GM23338 (cell line): ENCODE measurements at regions not wholly inside any gene's neighbourhood (a gene's known extent, or its start where the extent isn't known, plus 50 kb on each side); places are given as distances from the start of the nearest gene placed in this dataset.

Source experiments
- ATAC-seq: fragments of 200-7000 bp; cut with Tn5 transposase; 3 replicates; pipeline ENCODE4 v1.9.1; 2020
- DNase-seq: peaks from one replicate; pipeline ENCODE4 v3.0.0-alpha.2; 2015; ENCODE audit warnings: low spot score
- H2AFZ ChIP-seq: fragments of 200-600 bp; sonication (generic); 2 replicates; pipeline ENCODE4 v1.8.0; 2016; ENCODE audit warnings: antibody characterized with exemption, mild to moderate bottlenecking, moderate library complexity
- H3F3A ChIP-seq: fragments of 200-600 bp; sonication (generic); replicated peaks from 2 replicates; pipeline ENCODE4 v1.8.0; 2017; ENCODE audit warnings: antibody characterized with exemption, mixed run types, low read depth
- H3K27ac ChIP-seq: fragments of 200-600 bp; sonication (generic); 2 replicates; pipeline ENCODE4 v1.6.1; 2016; ENCODE audit warnings: low read depth
- H3K27me3 ChIP-seq: fragments of 200-600 bp; sonication (generic); 2 replicates; pipeline ENCODE4 v1.8.0; 2016; ENCODE audit warnings: mild to moderate bottlenecking, mixed run types, moderate library complexity; ENCODE audit not compliant: insufficient read depth
- H3K36me3 ChIP-seq: fragments of 200-600 bp; sonication (generic); 2 replicates; pipeline ENCODE4 v1.8.0; 2016; ENCODE audit warnings: mild to moderate bottlenecking; ENCODE audit not compliant: insufficient read depth
- H3K4me1 ChIP-seq: fragments of 200-600 bp; sonication (generic); 2 replicates; pipeline ENCODE4 v1.8.0; 2016; ENCODE audit warnings: mild to moderate bottlenecking, moderate library complexity; ENCODE audit not compliant: insufficient read depth
- H3K4me2 ChIP-seq: fragments of 200-600 bp; sonication (generic); 2 replicates; pipeline ENCODE4 v1.7.1; 2017; ENCODE audit warnings: mixed run types
- H3K4me3 ChIP-seq: fragments of 200-600 bp; sonication (generic); 2 replicates; pipeline ENCODE4 v1.6.1; 2016; ENCODE audit warnings: mixed run types
- H3K79me2 ChIP-seq: fragments of 200-600 bp; sonication (generic); replicated peaks from 2 replicates; pipeline ENCODE4 v1.8.0; 2017; ENCODE audit warnings: mild to moderate bottlenecking; ENCODE audit not compliant: insufficient read depth
- H3K9me2 ChIP-seq: fragments of 200-600 bp; sonication (generic); 2 replicates; pipeline ENCODE4 v1.8.0; 2017; ENCODE audit not compliant: insufficient read depth
- H4K20me1 ChIP-seq: fragments of 200-600 bp; sonication (generic); replicated peaks from 2 replicates; pipeline ENCODE4 v1.8.0; 2017; ENCODE audit warnings: mild to moderate bottlenecking; ENCODE audit not compliant: insufficient read depth
- H3K27ac Mint-ChIP-seq: 2 replicates; pipeline ENCODE4 v1.8.0; 2020; ENCODE audit warnings: inconsistent platforms, mild to moderate bottlenecking, moderate library complexity, mixed read lengths
- H3K27me3 Mint-ChIP-seq: 3 replicates; pipeline ENCODE4 v1.8.0; 2022; ENCODE audit warnings: low read depth, mild to moderate bottlenecking, moderate library complexity, mixed read lengths, inconsistent platforms; ENCODE audit not compliant: insufficient read depth, poor library complexity
- H3K36me3 Mint-ChIP-seq: 3 replicates; pipeline ENCODE4 v1.8.0; 2021; ENCODE audit warnings: low read depth, mild to moderate bottlenecking, inconsistent platforms, moderate library complexity, mixed read lengths
- H3K4me1 Mint-ChIP-seq: 3 replicates; pipeline ENCODE4 v1.8.0; 2020; ENCODE audit warnings: mild to moderate bottlenecking, inconsistent platforms, mixed read lengths
- H3K4me3 Mint-ChIP-seq: 3 replicates; pipeline ENCODE4 v1.8.0; 2021; ENCODE audit warnings: moderate library complexity, mild to moderate bottlenecking, inconsistent platforms, mixed read lengths
- H3K9me3 Mint-ChIP-seq: 3 replicates; pipeline ENCODE4 v1.8.0; 2020; ENCODE audit warnings: moderate library complexity, mild to moderate bottlenecking, inconsistent platforms, mixed read lengths
- CREB1 ChIP-seq: fragments of 250-450 bp; sonication (Bioruptor Pico); IDR thresholded peaks from 2 replicates; pipeline ENCODE4 v1.5.0; 2020; ENCODE audit warnings: low read depth, mild to moderate bottlenecking, moderate library complexity
- EZH2 ChIP-seq: fragments of 200-600 bp; sonication (generic); IDR thresholded peaks from one replicate; pipeline ENCODE4 v1.8.0; 2017; ENCODE audit warnings: antibody characterized with exemption, mild to moderate bottlenecking, low read depth; ENCODE audit not compliant: unreplicated experiment
- NANOG ChIP-seq: IDR thresholded peaks from 2 replicates; pipeline ENCODE4 v1.6.1; 2016; ENCODE audit warnings: antibody characterized with exemption, borderline replicate concordance
- ZNF331 ChIP-seq: fragments of 250-450 bp; sonication (Bioruptor Pico); IDR thresholded peaks from 2 replicates; pipeline ENCODE4 v1.5.0; 2020; ENCODE audit warnings: low read depth, mild to moderate bottlenecking, moderate library complexity
- TF ChIP-seq, protein P1 (sequence below): fragments of 250-450 bp; sonication (Bioruptor Pico); IDR thresholded peaks from 2 replicates; pipeline ENCODE4 v1.5.0; 2020; ENCODE audit warnings: mild to moderate bottlenecking, moderate library complexity
- TF ChIP-seq, protein P2 (sequence below): IDR thresholded peaks from 2 replicates; pipeline ENCODE4 v1.6.1; 2016; ENCODE audit warnings: antibody characterized with exemption

DNA sequence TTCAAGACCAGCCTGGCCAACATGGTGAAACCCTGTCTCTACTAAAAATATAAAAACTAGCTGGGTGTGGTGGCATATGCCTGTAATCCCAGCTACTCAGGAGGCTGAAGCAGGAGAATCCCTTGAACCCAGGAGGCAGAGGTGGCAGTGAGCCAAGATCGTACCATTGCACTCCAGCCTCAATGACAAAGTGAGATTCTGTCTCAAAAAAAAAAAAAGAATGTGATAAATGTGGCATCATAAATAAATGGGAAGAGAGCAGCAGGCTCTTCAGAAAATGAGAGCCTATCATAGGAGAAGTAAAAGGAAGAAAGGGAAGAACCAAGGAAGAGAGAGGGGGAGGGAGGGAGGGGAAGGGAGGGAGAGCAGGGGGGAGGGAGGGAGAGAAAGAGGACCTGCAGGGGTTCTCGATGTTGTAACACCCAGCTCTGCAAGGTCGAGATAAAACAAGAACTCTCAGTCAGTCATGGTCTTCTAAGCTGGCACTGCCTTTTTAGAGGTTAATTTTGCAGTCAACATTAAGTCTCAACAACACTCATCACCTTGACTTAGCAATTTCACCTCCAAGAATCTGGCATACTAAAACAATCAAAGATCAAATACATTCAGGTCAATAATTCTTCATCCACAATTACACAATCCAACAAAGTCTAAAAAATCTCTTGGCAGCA, 68.7 kb upstream of the SIMC1 start (continued):
- TF ChIP-seq, protein P1, sequence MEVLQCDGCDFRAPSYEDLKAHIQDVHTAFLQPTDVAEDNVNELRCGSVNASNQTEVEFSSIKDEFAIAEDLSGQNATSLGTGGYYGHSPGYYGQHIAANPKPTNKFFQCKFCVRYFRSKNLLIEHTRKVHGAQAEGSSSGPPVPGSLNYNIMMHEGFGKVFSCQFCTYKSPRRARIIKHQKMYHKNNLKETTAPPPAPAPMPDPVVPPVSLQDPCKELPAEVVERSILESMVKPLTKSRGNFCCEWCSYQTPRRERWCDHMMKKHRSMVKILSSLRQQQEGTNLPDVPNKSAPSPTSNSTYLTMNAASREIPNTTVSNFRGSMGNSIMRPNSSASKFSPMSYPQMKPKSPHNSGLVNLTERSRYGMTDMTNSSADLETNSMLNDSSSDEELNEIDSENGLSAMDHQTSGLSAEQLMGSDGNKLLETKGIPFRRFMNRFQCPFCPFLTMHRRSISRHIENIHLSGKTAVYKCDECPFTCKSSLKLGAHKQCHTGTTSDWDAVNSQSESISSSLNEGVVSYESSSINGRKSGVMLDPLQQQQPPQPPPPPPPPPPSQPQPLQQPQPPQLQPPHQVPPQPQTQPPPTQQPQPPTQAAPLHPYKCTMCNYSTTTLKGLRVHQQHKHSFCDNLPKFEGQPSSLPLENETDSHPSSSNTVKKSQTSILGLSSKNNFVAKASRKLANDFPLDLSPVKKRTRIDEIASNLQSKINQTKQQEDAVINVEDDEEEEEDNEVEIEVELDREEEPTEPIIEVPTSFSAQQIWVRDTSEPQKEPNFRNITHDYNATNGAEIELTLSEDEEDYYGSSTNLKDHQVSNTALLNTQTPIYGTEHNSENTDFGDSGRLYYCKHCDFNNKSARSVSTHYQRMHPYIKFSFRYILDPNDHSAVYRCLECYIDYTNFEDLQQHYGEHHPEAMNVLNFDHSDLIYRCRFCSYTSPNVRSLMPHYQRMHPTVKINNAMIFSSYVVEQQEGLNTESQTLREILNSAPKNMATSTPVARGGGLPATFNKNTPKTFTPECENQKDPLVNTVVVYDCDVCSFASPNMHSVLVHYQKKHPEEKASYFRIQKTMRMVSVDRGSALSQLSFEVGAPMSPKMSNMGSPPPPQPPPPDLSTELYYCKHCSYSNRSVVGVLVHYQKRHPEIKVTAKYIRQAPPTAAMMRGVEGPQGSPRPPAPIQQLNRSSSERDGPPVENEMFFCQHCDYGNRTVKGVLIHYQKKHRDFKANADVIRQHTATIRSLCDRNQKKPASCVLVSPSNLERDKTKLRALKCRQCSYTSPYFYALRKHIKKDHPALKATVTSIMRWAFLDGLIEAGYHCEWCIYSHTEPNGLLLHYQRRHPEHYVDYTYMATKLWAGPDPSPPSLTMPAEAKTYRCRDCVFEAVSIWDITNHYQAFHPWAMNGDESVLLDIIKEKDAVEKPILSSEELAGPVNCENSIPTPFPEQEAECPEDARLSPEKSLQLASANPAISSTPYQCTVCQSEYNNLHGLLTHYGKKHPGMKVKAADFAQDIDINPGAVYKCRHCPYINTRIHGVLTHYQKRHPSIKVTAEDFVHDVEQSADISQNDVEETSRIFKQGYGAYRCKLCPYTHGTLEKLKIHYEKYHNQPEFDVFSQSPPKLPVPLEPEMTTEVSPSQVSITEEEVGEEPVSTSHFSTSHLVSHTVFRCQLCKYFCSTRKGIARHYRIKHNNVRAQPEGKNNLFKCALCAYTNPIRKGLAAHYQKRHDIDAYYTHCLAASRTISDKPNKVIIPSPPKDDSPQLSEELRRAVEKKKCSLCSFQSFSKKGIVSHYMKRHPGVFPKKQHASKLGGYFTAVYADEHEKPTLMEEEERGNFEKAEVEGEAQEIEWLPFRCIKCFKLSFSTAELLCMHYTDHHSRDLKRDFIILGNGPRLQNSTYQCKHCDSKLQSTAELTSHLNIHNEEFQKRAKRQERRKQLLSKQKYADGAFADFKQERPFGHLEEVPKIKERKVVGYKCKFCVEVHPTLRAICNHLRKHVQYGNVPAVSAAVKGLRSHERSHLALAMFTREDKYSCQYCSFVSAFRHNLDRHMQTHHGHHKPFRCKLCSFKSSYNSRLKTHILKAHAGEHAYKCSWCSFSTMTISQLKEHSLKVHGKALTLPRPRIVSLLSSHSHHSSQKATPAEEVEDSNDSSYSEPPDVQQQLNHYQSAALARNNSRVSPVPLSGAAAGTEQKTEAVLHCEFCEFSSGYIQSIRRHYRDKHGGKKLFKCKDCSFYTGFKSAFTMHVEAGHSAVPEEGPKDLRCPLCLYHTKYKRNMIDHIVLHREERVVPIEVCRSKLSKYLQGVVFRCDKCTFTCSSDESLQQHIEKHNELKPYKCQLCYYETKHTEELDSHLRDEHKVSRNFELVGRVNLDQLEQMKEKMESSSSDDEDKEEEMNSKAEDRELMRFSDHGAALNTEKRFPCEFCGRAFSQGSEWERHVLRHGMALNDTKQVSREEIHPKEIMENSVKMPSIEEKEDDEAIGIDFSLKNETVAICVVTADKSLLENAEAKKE, result no peak
- TF ChIP-seq EZH2 (no peak), CREB1 (CRISPR knock-in tag) (no peak), NANOG (no peak)

DNA sequence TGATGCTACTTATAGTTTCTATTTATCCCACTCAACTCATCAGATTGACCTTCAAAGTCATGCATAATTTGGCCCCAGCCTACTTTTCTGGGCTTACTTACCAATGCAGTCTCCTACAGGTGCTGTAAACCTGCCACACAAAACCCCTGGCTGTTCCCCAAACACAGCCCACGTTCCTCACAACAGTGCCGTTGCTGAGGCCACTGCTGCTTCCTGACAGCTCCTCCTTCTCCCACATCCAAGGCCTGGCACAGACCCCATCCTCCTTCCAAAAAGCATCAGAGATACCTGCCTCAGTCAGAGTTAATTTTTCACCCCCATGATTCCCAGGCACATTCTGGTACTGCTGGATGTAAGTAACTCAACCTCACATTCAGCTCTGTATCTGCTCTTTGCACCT, 68.1 kb upstream of the SIMC1 start:
- H3K27ac Mint-ChIP-seq, result no peak overlapping the region
- no peaks in the 10 kb centered on the region for H3K4me1 ChIP-seq
- DNase-seq, result no peak
- no peaks in the 10 kb centered on the region for H3K79me2 ChIP-seq
- no peak for ATAC-seq
- H2AFZ ChIP-seq, result no peak overlapping the region
- H3K36me3 ChIP-seq, result no peaks in the 10 kb centered on the region
- no peak overlapping the region for H3K4me2 ChIP-seq
- H3K27me3 Mint-ChIP-seq, result peaks cover 4% of the 10 kb centered on the region
- H3K27ac ChIP-seq, result no peak overlapping the region
- H3K9me3 Mint-ChIP-seq, result no peaks in the 10 kb centered on the region
- H3K27me3 ChIP-seq, result peaks cover 30% of the 10 kb centered on the region
- no peaks in the 10 kb centered on the region for H4K20me1 ChIP-seq
- H3K4me3 ChIP-seq, result no peak overlapping the region
- H3K36me3 Mint-ChIP-seq, result no peaks in the 10 kb centered on the region
- no peaks in the 10 kb centered on the region for H3F3A ChIP-seq
- peaks cover 19% of the 10 kb centered on the region for H3K4me1 Mint-ChIP-seq
- no peaks in the 10 kb centered on the region for H3K9me2 ChIP-seq
- H3K4me3 Mint-ChIP-seq, result no peak overlapping the region
- TF ChIP-seq ZNF331, result no peak
- TF ChIP-seq, protein P1, result no peak
- TF ChIP-seq, protein P2, sequence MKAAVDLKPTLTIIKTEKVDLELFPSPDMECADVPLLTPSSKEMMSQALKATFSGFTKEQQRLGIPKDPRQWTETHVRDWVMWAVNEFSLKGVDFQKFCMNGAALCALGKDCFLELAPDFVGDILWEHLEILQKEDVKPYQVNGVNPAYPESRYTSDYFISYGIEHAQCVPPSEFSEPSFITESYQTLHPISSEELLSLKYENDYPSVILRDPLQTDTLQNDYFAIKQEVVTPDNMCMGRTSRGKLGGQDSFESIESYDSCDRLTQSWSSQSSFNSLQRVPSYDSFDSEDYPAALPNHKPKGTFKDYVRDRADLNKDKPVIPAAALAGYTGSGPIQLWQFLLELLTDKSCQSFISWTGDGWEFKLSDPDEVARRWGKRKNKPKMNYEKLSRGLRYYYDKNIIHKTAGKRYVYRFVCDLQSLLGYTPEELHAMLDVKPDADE, result no peak
